SU-DHL-6 (cell line): ENCODE measurements at regions not wholly inside any gene's neighbourhood (a gene's known extent, or its start where the extent isn't known, plus 50 kb on each side); places are given as distances from the start of the nearest gene placed in this dataset.

Experiments
- CTCF ChIP-seq: fragments of 200-600 bp; sonication (generic); IDR thresholded peaks from one replicate; pipeline ENCODE4 v1.5.1; 2017; ENCODE audit warnings: antibody characterized with exemption, mild to moderate bottlenecking, low read length, moderate library complexity; ENCODE audit not compliant: insufficient read depth, poor library complexity, severe bottlenecking
- EZH2phosphoT487 ChIP-seq: fragments of 200-600 bp; sonication (generic), shearing (Covaris generic); conservative IDR thresholded peaks from 2 replicates; pipeline ENCODE4 v1.6.1; 2018; ENCODE audit warnings: mild to moderate bottlenecking, antibody characterized with exemption, low read length, moderate library complexity, mixed read lengths

GRCh38 chr13:61107989-61108388 lies 307.7 kb downstream of the PCDH20 start:
- TF ChIP-seq CTCF (no peak), EZH2phosphoT487 (no peak)
